GM20000 (cell line): ENCODE measurements at regions not wholly inside any gene's neighbourhood (a gene's known extent, or its start where the extent isn't known, plus 50 kb on each side); places are given as distances from the start of the nearest gene placed in this dataset.

ENCODE experiments used
- DNase-seq: peaks from one replicate; pipeline ENCODE4 v3.0.0; 2012; ENCODE audit warnings: low spot score
- CTCF ChIP-seq: IDR thresholded peaks from 2 replicates; pipeline ENCODE4 v1.5.1; 2012; ENCODE audit warnings: mild to moderate bottlenecking, control low read depth; ENCODE audit errors: extremely low read depth, missing control alignments

GRCh38 chr20:57838670-57839151 is 128.9 kb upstream of the PMEPA1 start:
- no peak for DNase-seq
- TF ChIP-seq CTCF: no peak

GRCh38 chr20:57837208-57838035 is 127.6 kb upstream of the PMEPA1 start:
- DNase-seq: no peak
- TF ChIP-seq CTCF: no peak

- TF ChIP-seq CTCF: no peak
Measured at GRCh38 chr20:57835588-57836455, 126.0 kb upstream of the PMEPA1 start.

GRCh38 chr20:57835074-57835452 is 125.2 kb upstream of the PMEPA1 start:
- no peak for DNase-seq
- no peak for TF ChIP-seq CTCF

More at GRCh38 chr20:57835588-57836455, 126.0 kb upstream of the PMEPA1 start:
- DNase-seq: no peak

GRCh38 chr20:57834306-57835073 is 124.7 kb upstream of the PMEPA1 start:
- no peak for DNase-seq
- TF ChIP-seq CTCF: no peak

- no peak for TF ChIP-seq CTCF
Measured at GRCh38 chr20:57831993-57832585, 122.3 kb upstream of the PMEPA1 start.

More at GRCh38 chr20:57831993-57832585, 122.3 kb upstream of the PMEPA1 start:
- no peak for DNase-seq
